ENCODE measurements at regions not wholly inside any gene's neighbourhood (a gene's known extent, or its start where the extent isn't known, plus 50 kb on each side); places are given as distances from the start of the nearest gene placed in this dataset.

DNA sequence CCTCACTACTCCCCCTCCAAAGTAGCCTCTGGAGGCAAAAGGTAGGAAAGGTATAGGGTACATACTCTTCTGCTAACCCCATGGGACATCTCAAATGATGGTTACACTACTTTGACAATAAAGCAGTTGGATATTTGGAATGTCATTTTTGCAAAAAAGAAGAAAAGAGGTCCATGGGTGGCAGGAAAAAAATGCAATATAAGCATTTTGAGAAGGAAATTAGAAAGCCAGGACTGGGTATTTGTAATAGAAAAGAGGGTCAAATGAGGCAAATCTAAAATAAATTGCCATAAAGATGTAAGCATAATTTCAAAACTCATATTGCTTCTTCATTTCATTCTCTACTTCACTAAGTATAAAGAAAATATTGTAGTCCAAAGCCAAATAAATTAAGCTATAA, 280.2 kb downstream of the NOL4 start:
- no peaks in the 10 kb centered on the region for H3K36me3 ChIP-seq (ENCODE audit: control insufficient read depth, insufficient read depth, low read length)
- DNase-seq (ENCODE audit: low read depth in 4 of 6, low spot score in 6 of 6) = no peak
- no peak overlapping the region for H3K4me3 ChIP-seq (ENCODE audit: low read depth, low read length)
- H3K4me1 ChIP-seq (ENCODE audit: control insufficient read depth, insufficient read depth, low read length) = no peaks in the 10 kb centered on the region
- H3K27me3 ChIP-seq (ENCODE audit: control insufficient read depth, insufficient read depth, low read length) = no peaks in the 10 kb centered on the region
- no peaks in the 10 kb centered on the region for H3K9me3 ChIP-seq (ENCODE audit: control insufficient read depth, insufficient read depth, low read length)
- no peak overlapping the region for H3K27ac ChIP-seq (ENCODE audit: low read depth, low read length)

DNA sequence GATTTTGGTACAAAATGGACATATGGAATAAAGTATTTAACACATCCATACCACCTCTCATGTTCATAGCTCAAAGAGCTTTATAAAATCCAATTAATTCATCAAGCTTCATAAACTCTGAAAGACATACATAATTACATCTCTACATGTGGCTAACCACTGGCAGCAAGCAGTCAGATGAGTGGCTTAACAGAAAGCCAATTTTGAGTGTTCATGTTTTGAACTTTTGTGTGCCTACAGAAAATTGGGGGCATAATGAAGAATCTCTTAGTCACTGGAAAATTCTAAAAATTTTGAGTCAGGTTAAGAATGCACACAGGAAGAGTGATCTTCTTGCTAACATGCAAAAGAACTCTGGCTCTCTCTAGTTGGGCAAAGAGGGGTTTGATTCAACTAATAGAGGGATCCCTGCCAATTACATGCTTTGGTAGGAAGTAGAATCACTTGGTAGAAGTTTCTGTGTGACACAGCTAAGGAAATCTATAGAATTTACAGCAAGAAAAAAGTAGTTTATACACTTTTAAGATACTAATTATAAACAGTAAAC, 287.4 kb downstream of the NOL4 start:
- Histone ChIP-seq H3K9me3 (ENCODE audit: control insufficient read depth, insufficient read depth, low read length) (no peaks in the 10 kb centered on the region), H3K4me1 (ENCODE audit: control insufficient read depth, insufficient read depth, low read length) (no peaks in the 10 kb centered on the region), H3K4me3 (ENCODE audit: low read depth, low read length) (no peak overlapping the region), H3K27me3 (ENCODE audit: control insufficient read depth, insufficient read depth, low read length) (no peaks in the 10 kb centered on the region), H3K27ac (ENCODE audit: low read depth, low read length) (no peak overlapping the region), H3K36me3 (ENCODE audit: control insufficient read depth, insufficient read depth, low read length) (no peaks in the 10 kb centered on the region)
- no peak for DNase-seq (ENCODE audit: low read depth in 4 of 6, low spot score in 6 of 6)

DNA sequence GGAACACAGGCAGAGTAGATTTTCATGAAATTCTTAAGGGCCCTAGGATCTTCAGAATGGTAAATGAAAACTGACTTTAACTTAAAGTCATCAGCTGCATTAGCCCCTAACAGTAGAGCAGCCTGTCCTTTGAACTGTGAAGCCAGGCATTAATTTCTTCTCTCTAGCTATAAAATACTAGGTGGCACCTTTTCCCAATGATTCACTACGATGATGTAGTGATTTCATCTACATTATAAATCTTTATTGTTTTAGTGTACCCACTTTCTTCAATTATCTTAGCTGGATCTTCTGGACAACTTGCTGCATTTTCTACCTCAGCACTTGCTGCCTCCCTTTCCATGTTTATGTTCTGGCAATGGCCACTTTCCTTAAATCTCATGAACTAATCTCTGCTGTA, 290.5 kb downstream of the NOL4 start:
- Histone ChIP-seq H3K27ac (ENCODE audit: low read depth, low read length) (no peak overlapping the region), H3K4me3 (ENCODE audit: low read depth, low read length) (no peak overlapping the region), H3K27me3 (ENCODE audit: control insufficient read depth, insufficient read depth, low read length) (no peaks in the 10 kb centered on the region), H3K36me3 (ENCODE audit: control insufficient read depth, insufficient read depth, low read length) (no peaks in the 10 kb centered on the region), H3K9me3 (ENCODE audit: control insufficient read depth, insufficient read depth, low read length) (no peaks in the 10 kb centered on the region), H3K4me1 (ENCODE audit: control insufficient read depth, insufficient read depth, low read length) (no peaks in the 10 kb centered on the region)
- DNase-seq (ENCODE audit: low read depth in 4 of 6, low spot score in 6 of 6) = no peak
- WGBS (ENCODE audit: insufficient coverage) = no CpG with 5 or more reads among the region's 1 CpG

DNA sequence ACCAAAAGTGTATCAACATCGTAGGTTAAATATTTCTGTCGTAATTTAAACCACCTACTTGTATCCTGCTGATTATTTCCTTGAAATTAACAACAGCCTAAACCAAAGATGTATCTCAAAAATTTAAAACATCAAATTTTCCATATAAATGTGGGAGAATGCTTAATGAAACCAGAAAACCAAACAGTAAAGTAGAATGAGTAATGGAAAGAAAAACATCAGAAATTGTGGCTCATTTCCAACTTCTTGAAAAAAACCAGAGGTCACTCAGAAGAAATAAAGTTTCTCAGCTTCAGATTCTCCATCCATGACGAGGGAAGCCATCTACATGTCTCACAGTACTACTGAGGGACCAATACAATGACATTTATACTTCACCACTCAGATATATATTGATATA, 296.5 kb downstream of the NOL4 start:
- Histone ChIP-seq H3K27ac (ENCODE audit: low read depth, low read length) (no peak overlapping the region), H3K9me3 (ENCODE audit: control insufficient read depth, insufficient read depth, low read length) (no peaks in the 10 kb centered on the region), H3K27me3 (ENCODE audit: control insufficient read depth, insufficient read depth, low read length) (no peaks in the 10 kb centered on the region), H3K4me1 (ENCODE audit: control insufficient read depth, insufficient read depth, low read length) (no peaks in the 10 kb centered on the region), H3K4me3 (ENCODE audit: low read depth, low read length) (no peak overlapping the region), H3K36me3 (ENCODE audit: control insufficient read depth, insufficient read depth, low read length) (no peaks in the 10 kb centered on the region)
- no peak for DNase-seq (ENCODE audit: low read depth in 4 of 6, low spot score in 6 of 6)
- no CpG with 5 or more reads among the region's 3 CpGs for WGBS (ENCODE audit: insufficient coverage)

DNA sequence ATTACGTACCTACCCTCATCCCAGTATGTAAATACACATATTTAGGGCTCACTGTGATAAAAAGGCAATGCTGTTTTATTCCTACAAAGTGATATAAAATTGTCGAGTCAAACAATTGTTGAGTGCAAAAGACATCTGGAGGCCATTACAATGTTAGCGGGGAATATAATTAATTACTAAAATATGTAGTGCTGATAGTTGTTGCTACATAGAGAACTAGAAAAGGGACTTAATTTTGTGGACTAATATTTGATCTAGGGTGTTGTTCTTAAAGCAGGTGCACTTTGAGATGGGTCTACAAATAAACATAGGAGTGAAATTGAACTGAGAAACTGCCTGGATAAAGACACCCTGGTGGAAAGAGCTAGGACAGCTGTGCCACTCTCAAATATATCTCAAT, 300.1 kb downstream of the NOL4 start:
- no peaks in the 10 kb centered on the region for H3K36me3 ChIP-seq (ENCODE audit: control insufficient read depth, insufficient read depth, low read length)
- WGBS (ENCODE audit: insufficient coverage) = no CpG with 5 or more reads among the region's 3 CpGs
- H3K4me3 ChIP-seq (ENCODE audit: low read depth, low read length) = no peak overlapping the region
- DNase-seq (ENCODE audit: low read depth in 4 of 6, low spot score in 6 of 6) = peak in 1 of 6 donors; percentile 11
- H3K4me1 ChIP-seq (ENCODE audit: control insufficient read depth, insufficient read depth, low read length) = no peaks in the 10 kb centered on the region
- no peaks in the 10 kb centered on the region for H3K9me3 ChIP-seq (ENCODE audit: control insufficient read depth, insufficient read depth, low read length)
- no peak overlapping the region for H3K27ac ChIP-seq (ENCODE audit: low read depth, low read length)
- H3K27me3 ChIP-seq (ENCODE audit: control insufficient read depth, insufficient read depth, low read length) = no peaks in the 10 kb centered on the region

DNA sequence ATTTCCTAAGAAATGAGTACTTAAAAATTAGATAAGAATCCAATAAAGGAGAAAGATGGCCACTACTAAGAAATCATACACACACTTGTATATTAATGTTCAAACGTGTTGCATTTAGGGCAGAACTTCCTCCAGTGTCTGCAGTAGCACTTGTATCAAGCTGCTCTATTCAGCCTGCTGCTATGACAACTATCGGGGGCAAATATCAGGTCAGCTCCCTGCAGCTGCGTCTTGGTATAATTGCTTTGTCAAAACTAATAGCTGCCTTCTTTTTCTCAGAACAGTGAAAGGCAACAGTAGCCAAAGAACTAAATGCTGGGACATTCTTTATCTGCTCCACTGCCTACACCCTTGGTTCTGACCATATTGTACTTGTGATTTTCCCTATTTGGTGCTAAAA, 300.7 kb downstream of the NOL4 start:
- no peaks in the 10 kb centered on the region for H3K27me3 ChIP-seq (ENCODE audit: control insufficient read depth, insufficient read depth, low read length)
- WGBS (ENCODE audit: insufficient coverage) = 0% methylated on average over 1 of the region's 3 CpGs
- H3K4me3 ChIP-seq (ENCODE audit: low read depth, low read length) = no peak overlapping the region
- H3K27ac ChIP-seq (ENCODE audit: low read depth, low read length) = no peak overlapping the region
- no peaks in the 10 kb centered on the region for H3K36me3 ChIP-seq (ENCODE audit: control insufficient read depth, insufficient read depth, low read length)
- no peaks in the 10 kb centered on the region for H3K9me3 ChIP-seq (ENCODE audit: control insufficient read depth, insufficient read depth, low read length)
- H3K4me1 ChIP-seq (ENCODE audit: control insufficient read depth, insufficient read depth, low read length) = no peaks in the 10 kb centered on the region
- peak in 2 of 6 donors; percentile 35 to 44 for DNase-seq (ENCODE audit: low read depth in 4 of 6, low spot score in 6 of 6)

DNA sequence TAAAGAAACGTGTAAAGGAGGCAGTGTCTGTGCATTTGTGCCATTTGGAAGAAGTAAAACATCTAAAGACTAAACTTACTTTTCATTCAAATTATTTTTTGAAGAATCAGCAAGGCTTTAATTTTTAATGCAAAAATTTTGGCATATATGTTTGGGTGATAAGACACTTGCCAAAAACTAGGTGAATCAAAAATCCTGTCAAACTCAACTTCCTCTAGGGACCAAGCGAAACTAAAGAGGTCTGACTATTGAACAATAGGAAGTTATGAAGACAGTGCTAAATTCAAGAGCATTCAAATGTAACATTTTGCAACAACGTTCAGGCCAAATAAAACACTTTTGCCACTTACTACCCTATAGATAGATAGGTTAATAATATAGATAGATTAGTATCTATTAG, 306.1 kb downstream of the NOL4 start:
- Histone ChIP-seq H3K27me3 (ENCODE audit: control insufficient read depth, insufficient read depth, low read length) (no peaks in the 10 kb centered on the region), H3K36me3 (ENCODE audit: control insufficient read depth, insufficient read depth, low read length) (no peaks in the 10 kb centered on the region), H3K4me1 (ENCODE audit: control insufficient read depth, insufficient read depth, low read length) (no peaks in the 10 kb centered on the region), H3K27ac (ENCODE audit: low read depth, low read length) (no peak overlapping the region), H3K9me3 (ENCODE audit: control insufficient read depth, insufficient read depth, low read length) (no peaks in the 10 kb centered on the region), H3K4me3 (ENCODE audit: low read depth, low read length) (no peak overlapping the region)
- DNase-seq (ENCODE audit: low read depth in 4 of 6, low spot score in 6 of 6) = no peak
- WGBS (ENCODE audit: insufficient coverage) = no CpG with 5 or more reads among the region's 3 CpGs

DNA sequence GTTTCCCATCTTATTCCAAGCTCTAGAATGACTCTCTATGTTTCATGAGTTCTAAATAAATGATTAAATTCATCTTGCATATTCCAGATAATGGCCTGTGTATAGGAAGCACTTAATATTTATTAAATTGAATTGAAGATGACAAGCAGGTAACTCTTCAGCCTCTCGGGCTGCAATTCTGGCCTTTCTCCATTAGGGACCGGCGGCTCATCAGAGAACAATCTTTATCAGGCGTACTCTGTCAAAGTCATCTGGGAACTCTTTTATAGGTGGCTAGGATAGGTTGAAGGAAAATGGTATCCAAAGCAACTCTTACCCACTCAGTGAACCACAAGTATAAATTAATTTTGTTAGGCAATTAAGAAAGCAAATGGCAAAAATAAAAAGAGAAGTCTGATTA, 308.5 kb downstream of the NOL4 start:
- Histone ChIP-seq H3K4me3 (ENCODE audit: low read depth, low read length) (no peak overlapping the region), H3K4me1 (ENCODE audit: control insufficient read depth, insufficient read depth, low read length) (no peaks in the 10 kb centered on the region), H3K36me3 (ENCODE audit: control insufficient read depth, insufficient read depth, low read length) (no peaks in the 10 kb centered on the region), H3K27ac (ENCODE audit: low read depth, low read length) (no peak overlapping the region), H3K27me3 (ENCODE audit: control insufficient read depth, insufficient read depth, low read length) (no peaks in the 10 kb centered on the region), H3K9me3 (ENCODE audit: control insufficient read depth, insufficient read depth, low read length) (no peaks in the 10 kb centered on the region)
- no peak for DNase-seq (ENCODE audit: low read depth in 4 of 6, low spot score in 6 of 6)
- WGBS (ENCODE audit: insufficient coverage) = no CpG with 5 or more reads among the region's 4 CpGs

DNA sequence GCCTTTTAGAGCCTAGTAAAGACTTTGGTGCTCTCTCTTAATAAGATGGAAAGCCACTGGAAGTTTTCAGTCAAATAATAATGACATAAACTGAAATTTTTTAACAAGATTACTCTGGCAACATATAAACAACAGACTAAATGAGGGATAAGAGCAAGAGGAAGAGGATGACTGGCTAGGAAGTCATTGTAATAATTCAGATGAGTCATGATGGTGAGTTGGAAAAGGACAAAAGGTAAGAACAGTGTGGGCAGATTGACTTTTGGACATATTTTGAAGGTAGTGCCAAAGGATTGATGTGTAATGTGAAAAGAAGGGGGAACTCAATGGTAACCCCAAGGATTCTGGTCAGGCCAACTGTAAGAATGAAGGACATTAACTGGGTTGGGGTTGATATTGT, 310.3 kb downstream of the NOL4 start:
- Histone ChIP-seq H3K4me3 (ENCODE audit: low read depth, low read length) (no peak overlapping the region), H3K9me3 (ENCODE audit: control insufficient read depth, insufficient read depth, low read length) (no peaks in the 10 kb centered on the region), H3K4me1 (ENCODE audit: control insufficient read depth, insufficient read depth, low read length) (no peaks in the 10 kb centered on the region), H3K27ac (ENCODE audit: low read depth, low read length) (no peak overlapping the region), H3K27me3 (ENCODE audit: control insufficient read depth, insufficient read depth, low read length) (no peaks in the 10 kb centered on the region), H3K36me3 (ENCODE audit: control insufficient read depth, insufficient read depth, low read length) (no peaks in the 10 kb centered on the region)
- no peak for DNase-seq (ENCODE audit: low read depth in 4 of 6, low spot score in 6 of 6)

DNA sequence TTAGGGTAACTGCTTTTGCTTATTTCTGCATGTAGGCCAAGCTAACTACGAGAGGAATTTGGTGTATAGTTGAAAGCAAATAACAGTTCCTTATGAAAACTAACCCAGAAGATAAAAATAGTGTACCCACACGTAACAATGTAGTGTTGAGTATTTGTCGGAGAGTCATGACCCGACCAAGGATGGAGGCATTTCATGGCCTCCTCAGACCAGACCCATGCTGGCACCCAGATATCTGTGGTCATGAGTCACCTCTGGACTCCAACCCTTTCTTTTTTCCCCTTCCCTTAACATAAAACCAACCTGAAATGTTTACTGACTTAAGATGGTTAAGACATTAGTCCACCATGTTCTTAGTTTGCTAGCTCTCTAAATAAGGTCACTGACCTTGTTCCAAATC, 318.7 kb downstream of the NOL4 start:
- no peak for DNase-seq (ENCODE audit: low read depth in 4 of 6, low spot score in 6 of 6)
- Histone ChIP-seq H3K9me3 (ENCODE audit: control insufficient read depth, insufficient read depth, low read length) (peaks cover 15% of the 10 kb centered on the region), H3K4me1 (ENCODE audit: control insufficient read depth, insufficient read depth, low read length) (no peaks in the 10 kb centered on the region), H3K36me3 (ENCODE audit: control insufficient read depth, insufficient read depth, low read length) (no peaks in the 10 kb centered on the region), H3K27ac (ENCODE audit: low read depth, low read length) (no peak overlapping the region), H3K4me3 (ENCODE audit: low read depth, low read length) (no peak overlapping the region), H3K27me3 (ENCODE audit: control insufficient read depth, insufficient read depth, low read length) (no peaks in the 10 kb centered on the region)
- WGBS (ENCODE audit: insufficient coverage) = no CpG with 5 or more reads among the region's 4 CpGs

All from spinal cord (tissue), 9 donors.